Gastrocnemius medialis (tissue), 4 donors: ENCODE measurements at regions not wholly inside any gene's neighbourhood (a gene's known extent, or its start where the extent isn't known, plus 50 kb on each side); places are given as distances from the start of the nearest gene placed in this dataset.
"Not testable (repeated sequence)": the region's sequence is repeated elsewhere in the genome, so short reads cannot be mapped to it uniquely, and the experiment has no call there.

Source experiments
- ATAC-seq, 2 donors: fragments of 150-250 bp; one replicate each; pipeline ENCODE4 v1.9.1; 2016
- DNase-seq, 2 donors: peaks; one replicate each; pipeline ENCODE4 v3.0.0-alpha.2; 2019
- H3K27ac ChIP-seq, 4 donors: fragments of 200-600 bp; sonication (generic); 1 replicate in 1 of 4; 2 replicates in 3 of 4; pipeline ENCODE4 v1.5.1; 2016 to 2018; ENCODE audit warnings: mild to moderate bottlenecking in 2 of 4, moderate library complexity in 1 of 4
- H3K27me3 ChIP-seq, 3 donors: fragments of 200-600 bp; sonication (generic) in 2 of 3; 1 replicate in 1 of 3; 2 replicates in 2 of 3; pipeline versions ENCODE4 v1.5.1 to v1.6.0; 2016 to 2019; ENCODE audit warnings: mild to moderate bottlenecking in 1 of 3, moderate library complexity in 1 of 3
- H3K36me3 ChIP-seq, 2 donors: fragments of 200-600 bp; sonication (generic) in 1 of 2; one replicate each; pipeline ENCODE4 v1.5.1; 2017 to 2018
- H3K4me1 ChIP-seq, 2 donors: fragments of 200-600 bp; sonication (generic) in 1 of 2; one replicate each; pipeline ENCODE4 v1.5.1; 2016 to 2017; ENCODE audit warnings: mild to moderate bottlenecking in 2 of 2
- H3K4me3 ChIP-seq, 4 donors: fragments of 200-600 bp; sonication (generic) in 3 of 4; 1 replicate in 1 of 4; 2 replicates in 3 of 4; pipeline ENCODE4 v1.5.1; 2016 to 2019; ENCODE audit warnings: mild to moderate bottlenecking in 2 of 4
- H3K9me3 ChIP-seq, 3 donors: fragments of 200-600 bp; sonication (generic) in 2 of 3; 1 replicate in 1 of 3; 2 replicates in 2 of 3; pipeline ENCODE4 v1.5.1; 2016 to 2019
- CTCF ChIP-seq, 5 experiments: fragments of 450-650 bp in 3 of 5; fragments of 200-600 bp in 2 of 5; sonication (generic) in 2 of 5; IDR thresholded peaks in 4 of 5; conservative IDR thresholded peaks in 1 of 5; 1 replicate in 4 of 5; 2 replicates in 1 of 5; pipeline ENCODE4 v1.5.1; 2016 to 2019; ENCODE audit warnings: antibody characterized with exemption in 5 of 5, mild to moderate bottlenecking in 3 of 5, moderate library complexity in 3 of 5
- POLR2A ChIP-seq, 2 donors: fragments of 450-650 bp; IDR thresholded peaks; one replicate each; pipeline ENCODE4 v1.6.1; 2017; ENCODE audit warnings: antibody characterized with exemption in 2 of 2, mild to moderate bottlenecking in 2 of 2, moderate library complexity in 2 of 2
- in situ Hi-C, 4 donors: fragments of 200-750 bp; cut with MboI; loops; one replicate each; pipeline versions ENCODE4 v1.15.0 to v1.8.0; 2017; ENCODE audit warnings: low sequenced_read_pairs in 4 of 4
- intact Hi-C: fragments of 100-400 bp; cut with DNase I; formaldehyde crosslinking; loops from one replicate; pipeline ENCODE4 v1.15.1; 2023; ENCODE audit warnings: low total_unique reads

GRCh38 chr11:101786916-101787315 is 127.9 kb upstream of the CEP126 start:
- intact Hi-C loops, result no loop called here
- no peak overlapping the region for H3K4me3 ChIP-seq
- H3K27ac ChIP-seq, result no peak overlapping the region
- TF ChIP-seq CTCF (IDR thresholded peaks at IDR 0.05 in 4 of 5, conservative IDR thresholded peaks at IDR 0.05 in 1 of 5) (no peak), POLR2A (IDR thresholded peaks at IDR 0.05) (no peak)
- no peaks in the 10 kb centered on the region for H3K27me3 ChIP-seq
- ATAC-seq, result no peak
- in situ Hi-C loops, result no loop called here
- H3K4me1 ChIP-seq, result no peaks in the 10 kb centered on the region
- H3K36me3 ChIP-seq, result no peaks in the 10 kb centered on the region
- no peaks in the 10 kb centered on the region for H3K9me3 ChIP-seq
- no peak for DNase-seq

DNA sequence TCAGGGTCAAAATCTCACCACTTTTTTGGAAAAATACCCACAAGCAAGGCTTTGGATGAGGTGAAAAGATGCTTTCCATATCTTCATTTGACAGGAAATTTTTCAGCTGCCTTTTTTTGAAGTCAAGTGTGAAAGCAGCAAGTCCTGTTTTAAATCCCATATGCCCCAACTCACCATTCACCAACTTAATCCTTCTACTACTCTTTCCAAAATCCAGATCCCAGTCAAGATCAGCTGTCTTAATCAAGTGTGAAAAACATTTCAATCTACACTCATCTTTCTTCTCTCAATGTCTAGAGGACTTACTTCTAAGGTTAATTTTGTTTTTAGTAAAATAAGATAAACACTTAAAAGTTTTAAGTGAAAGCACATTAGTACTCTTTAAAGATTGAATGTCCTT is 128.4 kb upstream of the CEP126 start:
- H3K27me3 ChIP-seq, result no peaks in the 10 kb centered on the region
- no peak overlapping the region for H3K4me3 ChIP-seq
- no peaks in the 10 kb centered on the region for H3K9me3 ChIP-seq
- intact Hi-C loops, result no loop called here
- H3K36me3 ChIP-seq, result no peaks in the 10 kb centered on the region
- ATAC-seq, result no peak
- no peak overlapping the region for H3K27ac ChIP-seq
- H3K4me1 ChIP-seq, result no peaks in the 10 kb centered on the region
- no peak for TF ChIP-seq POLR2A (IDR thresholded peaks at IDR 0.05)
- TF ChIP-seq CTCF (IDR thresholded peaks at IDR 0.05 in 4 of 5, conservative IDR thresholded peaks at IDR 0.05 in 1 of 5), result no peak
- DNase-seq, result no peak
- in situ Hi-C loops, result no loop called here

- H3K9me3 ChIP-seq, intact Hi-C loops, H3K27ac ChIP-seq, H3K36me3 ChIP-seq, in situ Hi-C loops, H3K4me1 ChIP-seq, DNase-seq, H3K27me3 ChIP-seq, H3K4me3 ChIP-seq, ATAC-seq: not testable (repeated sequence)
Observed at GRCh38 chr11:101779167-101779566, 135.6 kb upstream of the CEP126 start.

GRCh38 chr11:101777476-101777875 is 137.3 kb upstream of the CEP126 start:
- H3K27ac ChIP-seq, result no peak overlapping the region
- H3K4me1 ChIP-seq, result no peaks in the 10 kb centered on the region
- H3K27me3 ChIP-seq, result no peaks in the 10 kb centered on the region
- no peak for TF ChIP-seq CTCF (IDR thresholded peaks at IDR 0.05 in 4 of 5, conservative IDR thresholded peaks at IDR 0.05 in 1 of 5)
- no peak for TF ChIP-seq POLR2A (IDR thresholded peaks at IDR 0.05)
- intact Hi-C loops, result no loop called here
- in situ Hi-C loops, result no loop called here
- no peaks in the 10 kb centered on the region for H3K36me3 ChIP-seq
- DNase-seq (no peak), ATAC-seq (no peak)
- H3K4me3 ChIP-seq, result no peak overlapping the region
- no peaks in the 10 kb centered on the region for H3K9me3 ChIP-seq

- Histone ChIP-seq H3K4me1 (no peaks in the 10 kb centered on the region), H3K36me3 (no peaks in the 10 kb centered on the region), H3K27ac (no peak overlapping the region), H3K4me3 (no peak overlapping the region), H3K27me3 (no peaks in the 10 kb centered on the region), H3K9me3 (no peaks in the 10 kb centered on the region)
- intact Hi-C loops (no loop called here), in situ Hi-C loops (no loop called here)
- no peak for TF ChIP-seq CTCF (IDR thresholded peaks at IDR 0.05 in 4 of 5, conservative IDR thresholded peaks at IDR 0.05 in 1 of 5)
- no peak for TF ChIP-seq POLR2A (IDR thresholded peaks at IDR 0.05)
- DNase-seq (no peak), ATAC-seq (no peak)
Observed at GRCh38 chr11:101775033-101775432, 139.8 kb upstream of the CEP126 start.
